LNCaP clone FGC (cell line): ENCODE measurements at regions not wholly inside any gene's neighbourhood (a gene's known extent, or its start where the extent isn't known, plus 50 kb on each side); places are given as distances from the start of the nearest gene placed in this dataset.

Experiments used
- DNase-seq: peaks from one replicate; pipeline ENCODE4 v3.0.0-alpha.2; 2011; ENCODE audit warnings: low read depth
- H3K4me3 ChIP-seq: 2 replicates; pipeline ENCODE4 v1.5.1; 2011; ENCODE audit warnings: mild to moderate bottlenecking, low read depth, low read length, control low read depth
- TF ChIP-seq, protein P1 (sequence below): IDR thresholded peaks from 2 replicates; pipeline ENCODE4 v1.5.1; 2012; ENCODE audit warnings: mild to moderate bottlenecking; ENCODE audit not compliant: control insufficient read depth, insufficient read depth; ENCODE audit errors: extremely low read depth

DNA sequence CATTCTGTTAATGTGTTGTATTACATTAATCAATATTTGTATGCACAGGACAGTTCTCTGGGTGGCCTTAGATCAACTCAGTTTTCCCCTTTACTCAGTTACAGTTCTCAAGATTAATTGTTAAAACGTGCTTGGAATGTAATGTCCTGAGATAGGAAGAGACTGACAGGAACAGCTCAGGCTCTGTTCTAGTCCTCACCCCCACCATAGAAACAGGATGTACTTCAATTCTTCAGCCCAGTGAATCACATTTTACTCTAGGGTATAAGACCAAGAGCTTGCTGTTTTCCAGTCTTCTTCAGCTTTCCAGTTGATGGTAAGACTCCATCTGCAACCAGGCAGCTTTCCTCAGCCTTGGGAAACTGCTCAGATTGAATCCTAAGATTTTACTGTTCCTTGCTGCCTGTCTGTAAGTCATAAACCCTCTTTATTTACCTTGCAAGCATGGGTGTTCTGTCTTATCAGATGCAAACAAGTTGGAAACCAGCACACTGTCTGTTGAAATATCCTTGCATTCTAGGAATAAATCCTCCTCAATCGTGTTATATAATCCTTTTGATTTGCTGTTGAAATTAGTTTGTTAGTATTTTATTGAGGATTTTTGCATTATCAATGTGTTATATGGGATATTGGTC, 836.9 kb upstream of the PCDH9 start:
- H3K4me3 ChIP-seq, result no peak overlapping the region
- DNase-seq, result peak; percentile 54
- TF ChIP-seq, protein P1, sequence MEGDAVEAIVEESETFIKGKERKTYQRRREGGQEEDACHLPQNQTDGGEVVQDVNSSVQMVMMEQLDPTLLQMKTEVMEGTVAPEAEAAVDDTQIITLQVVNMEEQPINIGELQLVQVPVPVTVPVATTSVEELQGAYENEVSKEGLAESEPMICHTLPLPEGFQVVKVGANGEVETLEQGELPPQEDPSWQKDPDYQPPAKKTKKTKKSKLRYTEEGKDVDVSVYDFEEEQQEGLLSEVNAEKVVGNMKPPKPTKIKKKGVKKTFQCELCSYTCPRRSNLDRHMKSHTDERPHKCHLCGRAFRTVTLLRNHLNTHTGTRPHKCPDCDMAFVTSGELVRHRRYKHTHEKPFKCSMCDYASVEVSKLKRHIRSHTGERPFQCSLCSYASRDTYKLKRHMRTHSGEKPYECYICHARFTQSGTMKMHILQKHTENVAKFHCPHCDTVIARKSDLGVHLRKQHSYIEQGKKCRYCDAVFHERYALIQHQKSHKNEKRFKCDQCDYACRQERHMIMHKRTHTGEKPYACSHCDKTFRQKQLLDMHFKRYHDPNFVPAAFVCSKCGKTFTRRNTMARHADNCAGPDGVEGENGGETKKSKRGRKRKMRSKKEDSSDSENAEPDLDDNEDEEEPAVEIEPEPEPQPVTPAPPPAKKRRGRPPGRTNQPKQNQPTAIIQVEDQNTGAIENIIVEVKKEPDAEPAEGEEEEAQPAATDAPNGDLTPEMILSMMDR, result no peak

DNA sequence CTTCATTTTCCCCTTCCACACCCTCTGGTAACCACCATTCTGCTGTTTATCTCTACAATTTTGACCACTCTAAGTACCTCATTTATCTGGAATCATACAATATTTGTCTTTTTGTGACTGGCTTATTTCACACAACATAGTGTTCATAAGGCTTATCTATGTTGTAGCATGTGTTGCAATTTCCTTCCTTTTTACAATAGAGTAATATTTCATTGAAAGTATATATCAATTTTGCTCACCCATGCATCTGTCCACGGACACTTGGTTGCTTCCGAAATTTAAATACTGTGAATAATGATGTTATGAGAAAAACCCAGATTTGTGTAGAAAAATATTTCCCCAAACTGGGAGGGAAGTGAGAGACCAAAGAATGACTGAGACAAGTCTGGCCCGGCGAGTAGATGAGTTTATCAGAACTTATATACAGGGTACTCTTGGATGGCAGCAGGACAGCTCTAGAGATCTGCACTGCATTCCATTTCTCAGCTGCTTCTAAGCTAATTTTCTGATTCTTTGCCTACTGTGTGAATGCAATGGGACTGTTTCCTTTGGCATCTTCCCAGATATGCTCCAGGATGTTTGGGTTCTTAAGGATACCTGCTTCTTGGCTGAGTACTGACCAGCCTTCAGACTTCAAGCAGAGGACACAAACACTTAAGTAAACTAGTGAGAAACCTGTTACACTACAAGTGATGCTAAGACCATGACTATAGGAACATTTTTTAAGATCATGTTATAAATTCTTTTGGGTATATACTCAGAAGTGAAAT, 834.0 kb upstream of the PCDH9 start:
- DNase-seq, result no peak
- no peak overlapping the region for H3K4me3 ChIP-seq
- TF ChIP-seq, protein P1, result no peak

DNA sequence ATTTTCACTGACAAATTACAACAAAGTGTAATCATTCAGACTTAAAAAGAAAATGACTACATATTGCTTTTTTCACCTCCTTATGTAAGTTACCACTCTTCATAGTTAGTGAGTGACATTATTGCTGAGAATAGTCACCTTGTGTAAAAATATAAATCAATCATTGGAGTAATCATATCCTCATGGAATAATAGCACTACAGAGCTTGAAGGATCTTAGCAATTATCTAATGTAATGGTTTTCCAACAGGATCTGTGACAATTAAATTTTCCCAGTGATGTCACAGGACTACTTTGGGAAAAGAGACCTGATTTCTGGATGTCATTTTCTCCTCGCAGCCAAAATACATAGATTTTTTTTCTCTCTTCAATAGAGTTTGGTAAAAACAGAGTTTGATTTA, 833.0 kb upstream of the PCDH9 start:
- TF ChIP-seq, protein P1, result no peak
- DNase-seq, result no peak
- no peak overlapping the region for H3K4me3 ChIP-seq

DNA sequence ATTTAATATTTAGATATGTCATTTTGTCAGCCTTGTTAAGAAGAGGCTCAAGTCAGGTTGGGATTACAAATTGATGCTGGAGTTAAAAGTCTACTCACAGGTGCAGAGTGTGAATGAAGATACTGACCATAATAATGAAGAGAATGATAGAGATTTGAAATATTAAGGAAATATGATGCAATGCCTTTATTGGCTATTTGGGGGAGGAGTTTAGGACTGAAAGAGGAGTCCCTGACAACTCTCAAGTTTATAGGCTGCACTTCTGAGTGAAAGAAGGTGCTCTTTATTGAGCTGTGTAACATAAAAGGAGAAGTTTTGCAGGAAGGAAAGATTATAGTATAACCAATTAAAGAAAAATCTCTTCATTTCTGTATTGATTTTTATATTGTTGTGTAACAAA, 827.7 kb upstream of the PCDH9 start:
- TF ChIP-seq, protein P1, result no peak
- H3K4me3 ChIP-seq, result no peak overlapping the region
- DNase-seq, result no peak

DNA sequence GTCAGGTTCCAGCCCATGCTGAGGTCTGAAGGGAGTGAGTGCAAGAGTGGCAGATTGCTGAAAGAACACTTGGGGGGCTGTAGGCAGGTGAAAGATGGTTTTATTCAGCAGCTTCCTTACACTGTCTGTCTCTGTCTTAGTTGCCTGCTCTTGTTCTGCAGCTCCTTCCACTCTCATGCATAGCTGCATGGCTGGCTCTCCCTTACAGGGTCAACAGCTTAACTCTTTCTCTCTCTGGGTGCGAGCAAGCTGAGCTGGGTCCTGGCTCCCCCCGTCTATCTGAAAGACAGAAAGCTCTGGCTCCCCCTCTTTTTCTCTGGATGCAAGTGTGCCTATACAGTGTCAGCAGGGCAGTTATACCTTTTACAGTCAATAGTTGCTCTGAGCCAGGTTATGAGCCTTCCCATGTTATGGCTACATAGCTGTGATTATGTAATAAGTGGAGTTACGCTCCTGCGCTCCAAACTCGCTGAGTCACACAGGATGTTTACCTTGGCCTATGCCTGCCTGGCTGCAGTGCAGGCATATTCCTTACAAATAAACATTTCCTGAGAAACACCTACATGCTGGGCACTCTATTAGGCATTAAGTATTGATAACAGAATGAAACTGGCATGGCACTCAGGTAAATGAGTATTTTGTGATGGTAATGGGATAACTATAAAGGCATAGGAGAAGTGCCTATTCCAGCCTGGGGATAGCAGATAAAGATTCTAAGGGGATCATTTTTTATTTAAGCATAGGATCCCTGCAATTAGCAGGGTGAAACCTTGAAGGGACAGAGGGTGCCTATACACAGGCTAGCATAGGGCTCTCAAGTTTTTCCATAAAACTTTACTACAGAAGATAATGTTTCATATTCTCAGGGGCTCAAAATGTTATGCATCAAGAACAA, 826.9 kb upstream of the PCDH9 start:
- TF ChIP-seq, protein P1, result no peak
- DNase-seq, result no peak
- H3K4me3 ChIP-seq, result no peak overlapping the region

DNA sequence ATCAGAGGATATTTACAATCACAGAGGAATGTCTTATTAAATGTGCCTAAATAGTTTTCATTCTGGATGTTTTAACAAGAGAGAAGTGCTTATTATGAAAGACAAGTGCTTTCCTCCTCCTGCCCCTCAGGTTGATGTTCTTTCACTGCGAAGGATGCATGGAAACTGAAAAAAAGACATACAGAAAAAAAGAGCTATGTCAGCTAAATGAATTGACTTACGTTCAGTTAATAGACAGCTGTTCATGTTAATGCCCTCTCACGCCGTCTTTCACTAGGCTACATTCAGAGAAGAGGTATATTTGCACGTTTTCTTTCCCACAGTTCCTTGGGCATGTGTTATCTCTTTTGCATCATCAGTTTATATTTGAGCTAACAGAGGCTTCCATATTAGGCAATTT, 821.8 kb upstream of the PCDH9 start:
- TF ChIP-seq, protein P1, result no peak
- H3K4me3 ChIP-seq, result no peak overlapping the region
- no peak for DNase-seq
